ENCODE measurements at regions not wholly inside any gene's neighbourhood (a gene's known extent, or its start where the extent isn't known, plus 50 kb on each side); places are given as distances from the start of the nearest gene placed in this dataset.

DNA sequence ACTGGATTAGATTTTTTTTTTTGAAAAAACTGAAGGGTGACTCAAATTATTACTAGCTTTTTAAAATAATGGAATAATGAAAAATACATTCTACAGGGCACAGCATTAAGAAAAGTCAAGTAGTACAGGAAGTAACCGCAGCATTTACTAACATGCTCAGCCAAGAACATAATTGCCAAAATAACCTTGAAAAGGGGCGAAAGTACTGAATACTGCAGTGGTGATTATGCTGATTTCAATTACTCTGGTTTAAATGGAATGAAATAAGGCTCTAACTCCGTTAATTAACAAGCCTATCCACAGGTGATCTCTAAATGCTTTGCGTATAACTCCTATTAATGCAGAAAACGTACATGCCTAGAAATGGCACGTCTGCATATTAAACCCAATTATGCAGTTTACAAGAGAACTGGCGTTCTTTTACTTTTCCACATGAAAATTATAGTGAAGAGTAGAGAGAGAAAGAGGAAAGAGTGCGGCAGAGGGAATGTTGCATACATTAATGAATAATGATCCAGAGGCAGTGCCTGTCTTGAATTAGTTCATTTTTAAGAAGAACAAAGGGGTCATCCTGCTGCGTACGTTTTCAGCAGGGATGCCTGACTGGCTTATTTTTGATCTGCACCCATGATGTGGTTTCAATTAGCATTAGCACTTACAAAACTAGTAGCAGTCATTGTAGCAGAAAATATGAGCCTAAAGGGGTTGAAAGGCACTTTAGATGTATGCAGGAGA is 612.4 kb downstream of the NYAP2 start:
- DNase-seq = no peak

DNA sequence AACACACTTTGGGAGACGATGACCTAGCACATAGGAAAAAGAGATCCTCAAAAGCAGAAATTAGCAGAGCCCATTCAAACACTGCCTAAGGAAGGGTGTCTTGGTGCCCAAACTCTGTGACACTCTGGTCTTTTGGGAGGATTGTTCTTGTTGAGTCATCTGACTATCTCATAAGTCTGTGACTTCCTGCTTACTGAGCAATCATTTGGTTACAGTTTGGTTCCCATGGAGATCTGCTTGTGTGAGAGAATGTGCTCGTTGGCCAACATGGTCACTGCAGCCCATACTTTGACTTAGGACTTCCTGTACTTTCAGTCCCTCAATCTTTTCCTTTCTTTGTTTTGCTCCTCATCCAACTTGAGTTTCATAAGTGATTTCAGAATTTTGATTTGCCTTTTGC is 602.9 kb downstream of the NYAP2 start:
- DNase-seq = no peak

DNA sequence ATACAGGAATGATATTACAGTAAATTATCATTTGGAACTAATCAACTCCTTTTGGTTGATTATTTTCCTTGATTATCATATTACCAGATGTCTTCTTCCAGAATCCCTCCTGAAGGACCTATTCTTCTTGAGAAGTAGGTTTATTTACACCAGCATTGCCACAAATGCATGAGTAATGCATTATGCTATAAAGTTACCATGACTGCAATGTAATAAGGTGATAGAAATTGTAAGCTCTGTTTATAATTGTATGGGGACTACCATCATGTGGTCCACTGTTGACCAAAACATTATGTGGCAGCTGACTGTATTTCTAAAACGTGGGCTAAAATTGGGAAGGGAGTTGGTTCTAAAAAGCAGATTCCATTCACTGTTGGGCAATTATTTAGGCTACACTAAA is 602.2 kb downstream of the NYAP2 start:
- DNase-seq = no peak

DNA sequence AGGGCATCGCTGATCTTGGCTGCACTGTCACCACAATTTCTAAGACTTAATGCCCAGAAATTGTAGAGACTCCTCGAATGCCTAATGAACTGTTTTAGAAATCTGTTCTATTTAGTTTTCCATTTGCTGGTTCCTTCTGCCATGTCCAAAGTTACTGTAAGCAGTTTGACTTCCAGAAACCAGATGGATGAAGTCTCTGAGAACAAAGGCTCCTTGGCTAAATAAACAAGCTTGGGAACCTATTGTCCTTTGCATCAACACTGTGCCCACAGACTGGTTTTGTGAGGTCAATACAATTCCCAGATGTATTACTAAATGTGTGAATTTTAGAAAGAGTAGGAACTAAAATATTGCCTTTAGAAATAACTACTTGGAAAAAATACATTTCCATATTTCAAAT is 600.2 kb downstream of the NYAP2 start:
- no peak for DNase-seq

DNA sequence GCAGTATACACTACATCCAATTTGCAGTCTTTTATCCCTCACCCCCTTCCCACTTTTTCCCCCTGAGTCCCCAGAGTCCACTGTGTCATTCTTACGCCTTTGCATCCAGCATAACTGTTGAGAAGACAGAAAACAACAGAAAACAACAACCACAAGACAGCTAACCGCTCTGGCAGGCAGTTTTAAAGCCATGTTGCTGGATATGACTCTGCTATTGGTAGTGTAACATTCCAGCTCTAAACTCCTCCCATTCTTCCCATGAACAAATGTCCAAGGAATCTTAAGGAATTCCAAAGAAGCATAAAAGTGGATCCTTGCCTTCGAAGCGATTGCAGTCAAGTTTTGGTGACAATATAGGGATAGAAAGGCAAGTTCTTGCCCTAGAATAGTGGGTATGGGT is 599.1 kb downstream of the NYAP2 start:
- no peak for DNase-seq

DNA sequence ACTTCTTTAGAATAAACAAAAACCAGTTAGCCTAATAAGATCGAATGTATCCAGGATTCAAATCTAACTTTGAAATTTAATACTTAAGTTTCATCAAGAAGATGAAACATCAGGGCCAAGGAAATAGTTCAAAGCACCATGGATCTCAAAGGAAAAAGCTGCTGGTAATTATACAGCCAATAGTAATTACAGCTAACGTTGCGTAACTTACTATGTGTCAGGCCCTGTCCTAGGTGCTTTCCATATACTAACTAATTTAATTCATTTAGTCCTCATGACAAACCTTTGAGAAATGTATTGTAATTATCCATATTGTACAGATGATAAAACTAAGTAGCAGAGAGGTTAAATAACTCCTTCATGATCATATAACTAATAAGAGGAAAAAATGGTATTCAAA is 598.6 kb downstream of the NYAP2 start:
- DNase-seq = no peak

DNA sequence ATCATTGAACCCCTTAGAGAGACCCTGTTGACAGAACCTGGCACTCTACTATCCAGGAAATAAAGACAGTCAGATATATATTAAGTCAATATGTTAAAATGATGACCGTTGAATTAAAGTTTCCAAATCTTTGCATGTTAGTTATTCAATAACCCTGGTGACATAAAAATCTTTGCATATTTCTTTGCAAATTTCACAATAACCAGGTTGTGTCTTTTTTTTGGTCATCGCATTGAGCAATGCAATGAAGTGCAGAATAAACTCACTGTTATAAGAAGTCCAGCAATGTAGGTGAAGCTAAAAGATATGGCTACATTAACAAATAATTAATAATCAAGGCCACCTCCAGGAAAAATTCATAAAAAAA is 596.9 kb downstream of the NYAP2 start:
- DNase-seq = no peak

DNA sequence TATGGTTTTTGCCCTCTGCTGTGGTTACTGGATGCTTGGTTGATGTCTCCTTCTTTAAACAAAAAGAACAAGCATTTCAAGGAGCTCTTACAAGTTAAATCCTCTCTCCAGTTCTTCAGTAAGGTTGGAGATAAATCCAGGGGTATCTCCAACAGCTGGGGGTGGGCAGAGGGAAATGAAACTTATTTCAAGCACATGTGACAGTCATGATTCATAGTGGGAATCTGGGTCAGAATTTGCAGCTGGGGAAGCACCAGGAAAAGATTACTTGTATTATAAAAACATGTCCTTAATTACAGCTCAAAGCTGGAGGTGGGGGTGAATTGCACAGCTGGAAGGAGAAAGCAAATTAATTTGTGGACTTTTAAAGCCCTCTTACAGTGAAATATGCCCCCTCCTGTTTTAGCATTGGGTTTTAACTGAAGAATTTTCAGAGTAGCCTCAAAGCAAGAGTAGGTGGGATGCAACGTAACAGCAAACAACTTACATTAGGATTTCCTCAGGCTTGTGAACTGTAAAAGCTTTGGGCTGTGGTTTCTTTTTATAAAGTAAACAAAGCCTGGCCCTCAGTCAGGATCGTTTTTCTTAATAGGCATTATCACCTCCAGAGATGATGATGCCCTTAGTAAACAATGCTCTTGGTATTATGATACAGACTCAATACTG is 596.4 kb downstream of the NYAP2 start:
- DNase-seq = no peak

DNA sequence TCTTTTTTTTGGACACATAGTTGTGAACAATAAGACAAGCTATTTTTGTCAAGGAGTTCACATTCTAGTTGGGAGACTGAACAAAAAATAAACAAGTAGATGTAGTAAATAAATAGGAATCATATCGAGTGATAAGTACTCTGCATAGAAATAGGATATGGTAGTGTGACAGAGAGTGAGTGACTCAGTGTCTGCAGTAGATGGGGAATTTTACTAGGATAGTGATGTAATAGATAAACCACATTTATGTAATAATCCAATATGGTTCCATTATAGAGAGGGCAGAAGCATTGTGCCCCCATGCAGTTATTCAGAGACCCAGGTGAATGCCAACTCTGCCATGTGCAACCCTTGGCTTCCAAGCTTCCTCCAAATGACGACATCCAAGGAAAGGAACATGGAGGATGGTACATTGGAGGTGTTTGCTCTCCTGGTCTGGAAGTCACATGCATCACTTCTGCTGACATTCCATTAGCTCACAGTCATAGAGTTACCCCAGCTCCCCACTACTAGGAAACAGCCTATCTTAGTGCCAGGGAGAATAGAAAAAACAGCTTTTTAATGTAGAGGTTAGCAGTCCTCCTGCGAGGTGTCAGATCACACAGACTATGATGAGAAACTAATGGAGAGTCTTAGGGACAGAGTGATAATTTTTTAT is 595.4 kb downstream of the NYAP2 start:
- no peak for DNase-seq

DNA sequence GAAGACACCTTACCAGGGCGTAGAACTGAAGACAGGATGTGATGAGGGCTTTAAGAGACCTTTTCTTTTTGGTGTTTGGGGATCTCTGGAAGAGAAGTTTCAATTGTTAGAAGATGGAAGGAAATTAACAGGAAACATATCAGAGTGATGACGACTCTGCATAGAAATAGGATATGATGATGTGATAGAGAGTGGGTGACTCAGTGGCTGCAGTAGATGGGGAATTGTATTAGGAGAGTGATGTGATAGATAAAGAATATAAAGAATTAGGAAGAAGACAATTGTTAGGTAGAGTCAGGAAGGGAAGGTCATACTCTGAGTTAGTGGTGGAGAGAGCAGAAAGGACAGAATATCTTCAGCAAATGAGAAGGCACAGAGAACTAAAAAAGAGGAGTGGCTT is 593.9 kb downstream of the NYAP2 start:
- no peak for DNase-seq

DNA sequence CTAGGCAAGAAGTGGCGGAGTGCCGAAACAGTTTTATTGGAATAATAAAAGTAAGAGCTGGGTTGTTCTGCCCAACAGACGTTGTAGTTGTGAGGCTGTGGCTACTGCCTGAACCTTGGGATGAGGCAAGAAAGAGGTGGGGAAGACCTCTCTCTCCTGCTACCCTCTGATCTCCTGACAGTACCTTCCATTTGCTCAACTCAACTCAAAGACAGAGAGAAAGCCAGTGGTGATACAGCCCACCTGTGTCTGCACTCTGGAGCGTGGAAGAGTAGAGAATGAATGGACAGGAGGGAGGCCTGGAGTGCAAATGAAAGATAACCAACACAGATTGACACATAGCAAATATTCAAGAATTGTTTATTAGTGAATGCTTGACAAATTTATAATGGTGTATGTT is 590.3 kb downstream of the NYAP2 start:
- no peak for DNase-seq

DNA sequence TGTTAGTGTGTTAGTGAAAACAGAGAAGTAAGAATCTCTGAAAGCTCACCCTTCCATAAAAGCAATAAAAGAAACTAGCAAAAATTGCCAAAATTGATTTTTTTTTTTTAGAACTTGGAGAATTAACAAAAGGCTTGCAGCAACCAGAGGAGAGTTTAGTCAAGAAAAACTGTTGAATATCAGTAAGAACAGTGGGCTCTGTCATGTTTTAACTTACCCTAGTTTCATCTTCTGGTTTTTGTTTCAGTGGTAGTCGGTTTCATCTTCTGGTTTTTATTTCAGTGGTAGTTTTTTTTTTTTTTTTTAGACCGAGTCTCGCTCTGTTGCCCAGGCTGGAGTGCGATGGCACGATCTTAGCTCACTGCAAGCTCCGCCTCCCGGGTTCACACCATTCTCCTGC is 580.9 kb downstream of the NYAP2 start:
- DNase-seq = no peak

DNA sequence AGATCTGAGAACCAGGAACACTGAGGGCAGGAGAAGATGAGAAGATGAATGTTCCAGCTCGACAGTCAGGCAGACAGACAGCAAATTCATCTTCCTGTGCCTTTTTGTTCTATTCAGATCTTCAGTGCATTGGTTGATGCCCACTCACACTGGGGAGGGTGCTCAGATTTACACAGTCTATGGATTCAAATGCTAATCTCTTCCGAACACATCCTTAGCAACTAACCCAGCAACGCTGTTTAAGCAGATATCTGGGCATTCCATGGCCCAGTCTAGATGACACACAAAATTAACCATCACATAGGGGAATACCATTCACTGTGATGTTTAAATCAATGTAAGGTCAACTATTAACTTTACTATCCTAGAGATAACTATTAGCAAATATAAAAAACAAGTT is 571.9 kb downstream of the NYAP2 start:
- DNase-seq = no peak

DNA sequence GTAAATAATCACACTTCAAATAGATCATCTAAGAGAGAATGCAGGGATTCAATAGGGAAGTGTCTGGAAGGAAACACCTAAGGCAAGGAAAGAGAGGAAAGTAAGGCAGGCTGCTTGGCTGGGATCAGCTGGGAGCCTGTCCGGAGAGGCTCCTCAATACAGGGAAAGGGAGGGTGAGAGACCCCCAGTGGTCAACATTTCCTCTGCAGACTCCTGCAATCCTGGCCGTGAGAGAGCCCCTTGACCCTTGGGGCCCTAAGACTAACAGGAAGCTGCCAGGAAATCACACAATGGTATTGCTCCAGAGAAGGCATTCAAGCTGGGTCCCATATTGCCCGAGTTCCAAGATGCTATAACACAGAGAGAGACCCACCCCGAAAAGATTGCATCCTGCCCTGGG is 549.4 kb downstream of the NYAP2 start:
- DNase-seq = no peak

DNA sequence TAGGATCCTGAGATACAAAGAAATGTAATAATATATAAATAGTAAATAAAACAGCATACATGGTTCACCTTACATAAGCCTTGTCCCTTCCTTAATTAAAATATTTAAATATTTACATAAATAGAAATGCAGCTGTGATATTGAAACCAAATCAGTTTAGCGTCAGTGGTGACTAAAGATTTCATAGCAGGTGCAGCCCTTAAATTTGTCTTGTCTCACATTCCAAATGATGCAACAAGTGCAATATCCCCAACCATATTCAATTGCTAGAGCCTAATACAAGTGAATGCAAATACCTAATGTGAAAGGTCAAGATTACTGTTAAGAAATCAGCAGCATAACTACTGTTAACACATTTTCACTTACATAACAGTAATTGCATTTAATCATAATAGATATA is 539.5 kb downstream of the NYAP2 start:
- DNase-seq = no peak

DNA sequence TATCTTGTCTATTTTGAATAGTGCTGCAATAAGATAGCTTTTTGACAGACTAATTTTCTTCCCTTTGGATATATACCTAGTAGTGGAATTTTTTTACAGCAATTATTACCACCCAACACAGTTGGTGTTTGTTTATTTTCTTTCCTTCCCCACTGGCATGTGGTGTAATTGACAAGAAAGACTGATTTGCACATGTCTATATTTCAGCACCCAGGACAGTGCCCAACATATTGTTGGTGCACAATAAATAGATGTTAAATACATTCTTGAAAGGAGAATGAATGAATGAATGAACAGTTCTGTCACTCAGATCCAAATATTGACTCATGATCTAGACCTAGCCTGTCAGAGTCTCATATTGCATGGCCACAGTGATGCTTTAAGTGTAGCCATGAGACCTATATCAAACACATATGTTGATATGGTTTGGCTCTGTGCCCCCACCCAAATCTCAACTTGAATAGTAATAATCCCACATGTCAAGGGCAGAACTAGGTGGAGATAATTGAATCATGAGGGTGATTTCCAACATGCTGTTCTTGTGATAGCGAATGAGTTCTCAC is 538.2 kb downstream of the NYAP2 start:
- no peak for DNase-seq

DNA sequence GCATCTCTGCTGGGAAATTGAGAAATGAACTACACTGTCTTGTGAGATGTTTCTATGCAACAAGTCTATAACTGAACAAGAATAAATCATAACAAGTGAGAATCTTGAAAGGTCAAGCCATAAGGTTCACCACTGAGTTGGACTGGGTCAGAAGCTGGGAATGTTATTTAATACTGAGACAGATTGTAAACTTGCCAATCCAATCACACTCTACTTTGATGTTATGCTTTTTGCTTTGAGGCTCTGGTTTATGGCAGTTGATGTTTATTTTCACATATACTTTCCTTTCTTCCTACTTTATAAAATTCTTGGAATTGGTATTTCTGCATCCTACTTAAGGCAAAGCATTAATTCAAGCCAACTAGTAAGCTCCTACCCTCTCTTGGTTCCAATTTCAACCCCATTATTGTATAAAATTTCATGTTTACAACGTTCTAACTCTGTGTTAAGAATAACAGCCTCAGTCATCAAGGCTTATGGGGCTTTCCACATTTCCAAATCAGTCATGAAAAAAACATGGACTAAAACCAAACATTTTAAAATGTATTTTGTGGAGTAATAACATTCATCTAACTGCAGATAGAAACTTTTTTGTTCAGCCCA is 533.4 kb downstream of the NYAP2 start:
- DNase-seq = no peak

DNA sequence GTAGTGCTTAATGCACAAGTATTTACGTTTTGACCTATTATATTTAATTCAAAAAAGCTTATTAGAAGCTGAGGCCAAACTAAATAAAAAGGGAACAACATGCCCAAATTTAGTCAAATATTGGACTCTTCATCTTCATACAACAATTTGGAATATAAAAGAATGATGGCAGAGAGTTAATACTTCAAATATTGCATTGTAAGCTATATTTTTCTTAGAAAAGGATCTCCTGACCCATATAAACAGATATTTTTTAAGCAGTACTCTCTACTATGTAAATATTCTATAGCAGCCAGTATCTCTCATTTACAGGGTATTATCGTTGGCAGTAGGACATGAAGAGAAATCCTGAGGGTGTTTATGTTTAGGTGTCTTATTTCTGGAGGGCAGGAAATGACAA is 531.2 kb downstream of the NYAP2 start:
- no peak for DNase-seq

DNA sequence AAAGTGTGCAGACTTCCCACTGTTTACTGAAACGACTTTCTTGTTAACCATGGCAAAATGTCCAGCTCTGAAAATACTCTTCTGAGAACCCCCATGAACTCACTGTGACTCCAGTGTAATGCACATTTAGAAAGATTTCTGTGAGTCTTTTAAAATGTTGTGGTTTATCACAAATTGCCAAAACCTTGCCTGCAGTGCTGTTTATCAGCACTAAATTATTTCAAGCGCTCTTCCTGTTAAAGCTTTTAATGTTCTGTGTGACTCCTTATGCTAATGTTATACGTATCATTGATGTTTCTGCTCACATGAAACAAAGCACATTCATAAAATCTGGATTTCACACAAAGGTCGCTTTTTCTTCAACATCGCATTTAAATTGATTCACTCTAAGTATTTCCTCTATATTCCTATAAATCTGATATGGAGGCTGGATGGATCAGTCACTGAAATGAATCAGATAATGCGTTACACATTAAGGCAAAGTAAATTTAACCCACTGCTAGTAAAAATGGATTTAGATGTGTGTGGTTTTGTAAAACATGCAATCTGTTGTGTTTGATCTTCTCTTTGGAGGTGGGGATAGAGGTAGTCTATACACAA is 521.2 kb downstream of the NYAP2 start:
- no peak for DNase-seq

DNA sequence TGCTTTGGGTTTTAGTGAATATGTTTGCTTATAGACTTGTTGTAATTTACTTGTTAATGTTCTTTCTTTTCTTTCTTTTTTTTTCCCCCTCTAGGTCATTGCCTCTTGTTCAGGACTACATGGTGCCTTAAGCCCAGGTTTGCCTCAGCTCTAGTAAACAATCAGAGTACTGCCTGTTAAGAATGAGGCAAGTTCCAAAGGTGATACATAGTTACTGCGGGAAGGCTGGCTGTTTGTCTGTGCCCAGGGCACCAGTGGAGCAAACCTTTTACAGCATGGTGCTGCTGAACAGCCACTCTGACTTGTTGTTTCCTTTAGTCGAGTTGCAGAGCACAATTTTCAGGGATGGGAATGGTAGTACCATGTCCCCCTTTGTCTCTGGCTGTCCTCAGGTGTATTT is 517.2 kb downstream of the NYAP2 start:
- no peak for DNase-seq

DNA sequence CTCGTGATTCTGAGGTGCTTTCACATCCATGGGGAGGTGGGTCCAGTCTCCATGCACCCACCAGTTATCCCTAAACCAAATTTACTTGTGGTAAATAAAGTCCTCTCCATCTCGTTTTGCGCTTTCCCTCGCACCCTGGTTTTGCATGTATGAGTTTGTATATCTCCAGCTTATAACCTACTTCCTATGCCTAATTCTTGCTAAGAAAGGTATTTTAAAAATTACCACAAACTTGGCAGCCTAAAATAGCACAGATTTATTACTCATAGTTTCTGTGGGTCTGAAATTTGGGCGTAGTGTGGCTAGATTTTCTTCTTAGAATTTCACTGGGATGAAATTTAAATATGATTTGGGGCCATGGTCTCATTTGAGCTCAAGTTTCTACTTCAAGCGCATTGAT is 511.5 kb downstream of the NYAP2 start:
- no peak for DNase-seq

DNA sequence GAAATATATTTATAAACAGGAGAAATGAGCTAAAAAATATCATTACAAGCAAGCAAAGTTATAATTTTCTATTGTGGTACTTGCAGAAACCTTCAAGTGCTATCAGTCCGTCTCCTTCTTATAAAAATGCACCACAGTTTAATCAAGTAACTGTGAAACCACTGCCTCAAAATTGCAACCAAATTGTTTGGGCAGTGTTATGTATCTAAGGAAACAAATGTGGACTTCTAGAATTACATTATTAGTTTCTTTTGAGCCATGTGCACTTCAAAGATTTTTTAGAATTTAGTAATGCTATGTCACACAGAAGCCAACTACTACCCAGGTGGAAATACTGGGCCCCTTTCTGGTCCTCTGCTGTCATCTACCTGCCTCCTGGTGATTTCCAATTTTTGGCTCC is 495.6 kb downstream of the NYAP2 start:
- DNase-seq = no peak

DNA sequence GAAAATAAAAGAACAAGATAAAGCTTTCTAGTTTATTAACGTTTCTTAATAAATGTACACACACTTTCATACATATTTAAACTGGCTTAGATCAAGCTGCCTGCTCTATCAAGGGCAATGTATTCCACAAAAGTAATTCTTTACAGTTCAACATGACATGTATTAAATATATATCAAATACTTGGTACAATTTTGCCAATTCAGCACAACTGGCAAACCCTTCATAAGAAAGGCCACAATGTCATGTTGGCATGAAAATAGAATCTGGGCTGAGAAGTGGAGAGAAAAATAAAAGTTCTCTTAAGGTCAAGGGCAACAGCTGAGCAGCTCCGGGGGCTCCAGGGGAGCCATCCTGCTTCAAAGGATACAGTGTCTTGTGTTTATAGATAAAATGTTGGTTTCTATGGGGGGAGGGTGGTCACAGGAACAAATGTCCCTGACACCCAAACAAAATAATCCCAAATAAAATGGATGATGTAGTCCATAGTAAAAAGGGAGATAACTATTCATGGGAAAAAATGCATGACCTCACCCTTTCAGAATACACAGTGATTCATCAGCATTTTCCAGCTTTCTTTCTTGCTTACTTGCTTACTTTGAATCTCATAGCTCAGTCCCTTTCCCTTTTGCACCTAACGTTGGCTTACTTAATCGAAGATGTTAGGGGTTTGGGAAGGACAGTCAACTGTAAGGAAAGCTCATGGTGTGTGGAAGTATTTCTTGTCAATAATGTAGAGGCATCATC is 494.9 kb downstream of the NYAP2 start:
- DNase-seq = no peak
